Pancreas (tissue), 10 donors: ENCODE measurements at regions not wholly inside any gene's neighbourhood (a gene's known extent, or its start where the extent isn't known, plus 50 kb on each side); places are given as distances from the start of the nearest gene placed in this dataset.

ENCODE experiments used
- ATAC-seq, 4 donors: fragments of 200-7000 bp; cut with Tn5 transposase; one replicate each; pipeline versions ENCODE4 v1.8.0 to v1.9.1; 2020; ENCODE audit warnings: mild to moderate bottlenecking in 4 of 4, moderate library complexity in 4 of 4
- DNase-seq, 6 donors: peaks; one replicate each; pipeline ENCODE4 v3.0.0-alpha.2; 2020
- FAIRE-seq: peaks from 2 replicates; lab custom pipeline; 2012; peaks lifted over from hg19 to GRCh38; lab: Jason Lieb, UNC
- H3K27ac ChIP-seq, 4 donors: fragments of 200-600 bp; sonication (generic); 1 replicate in 3 of 4; 2 replicates in 1 of 4; pipeline versions ENCODE4 v1.5.0 to v1.8.0; 2020
- H3K27me3 ChIP-seq, 4 donors: fragments of 200-600 bp; one replicate each; pipeline ENCODE4 v1.8.0; 2021
- H3K36me3 ChIP-seq, 3 donors: fragments of 200-600 bp; sonication (generic) in 1 of 3; one replicate each; pipeline versions ENCODE4 v1.5.0 to v1.8.0; 2020 to 2021
- H3K4me1 ChIP-seq, 3 donors: fragments of 200-600 bp; one replicate each; pipeline ENCODE4 v1.8.0; 2021
- H3K4me3 ChIP-seq, 4 donors: fragments of 200-600 bp; sonication (generic) in 2 of 4; one replicate each; pipeline versions ENCODE4 v1.5.0 to v1.8.0; 2020 to 2021
- H3K9me3 ChIP-seq, 4 donors: fragments of 200-600 bp; one replicate each; pipeline ENCODE4 v1.8.0; 2021
- CTCF ChIP-seq, 4 donors: fragments of 200-600 bp; sonication (generic) in 3 of 4; IDR thresholded peaks; one replicate each; pipeline versions ENCODE4 v1.5.0 to v1.8.0; 2021; ENCODE audit warnings: antibody characterized with exemption in 4 of 4
- WGBS, 2 donors: extraction: QIAGEN DNeasy Blood & Tissue Kit; methylation state at CpG; one replicate each; pipeline ENCODE4 v1.1.7; 2013; 5-methylcytosine and 5-hydroxymethylcytosine counted together
- intact Hi-C, 3 donors: fragments of 100-400 bp; cut with DNase I; formaldehyde crosslinking; loops; one replicate each; pipeline versions ENCODE4 v1.11.1 to v1.14.2; 2022
- donor health status: healthy with polysubstance abuse.
- donor health status: DM: no; HTN: no; CAD: no; lungs with moderate emphysema.
- donor health status: DM: no; HTN: no; CAD: no.
- donor health status: control.
- donor health status: control.
- donor health status: Bipolar disorder and iron deficiency.
- donor health status: DM: yes; HTN: yes; CAD: no.
- donor health status: DM: no; HTN: no; CAD: no.
- donor health status: DM: no; HTN: no; CAD: no.
- donor health status: DM: yes; HTN: yes; CAD: no.

GRCh38 chr1:67534627-67535065 is 104.4 kb upstream of the SERBP1 start:
- Histone ChIP-seq H3K9me3 (no peaks in the 10 kb centered on the region), H3K4me1 (peaks cover 0 to 8% (median 0%) of the 10 kb centered on the region in 3 donors), H3K4me3 (no peak overlapping the region), H3K27ac (no peak overlapping the region), H3K36me3 (no peaks in the 10 kb centered on the region), H3K27me3 (no peaks in the 10 kb centered on the region)
- intact Hi-C loops = loop anchor here in 2 of 3 donors (10.0 kb wide), 2 partner anchors 220 to 230 kb away; no protein-coding TSS in a partner anchor
- WGBS, 2 donors = 63 to 73% methylated on average over 2 of the region's 2 CpGs
- TF ChIP-seq CTCF (IDR thresholded peaks at IDR 0.05) = no peak
- no peak for FAIRE-seq
- DNase-seq = no peak
- peak in 1 of 4 donors; percentile 32 for ATAC-seq

- WGBS, 2 donors = 1 to 4% methylated on average over 5 of the region's 5 CpGs
- DNase-seq (peak; percentile 60 to 87 (median 83)), FAIRE-seq (no peak), ATAC-seq (peak; percentile 78 to 89 (median 84))
- Histone ChIP-seq H3K4me1 (peaks cover 1 to 10% (median 5%) of the 10 kb centered on the region in 3 donors), H3K27ac (no peak overlapping the region), H3K9me3 (no peaks in the 10 kb centered on the region), H3K27me3 (no peaks in the 10 kb centered on the region), H3K36me3 (no peaks in the 10 kb centered on the region), H3K4me3 (no peak overlapping the region)
- peak; percentile 79 to 90 (median 86) for TF ChIP-seq CTCF (IDR thresholded peaks at IDR 0.05)
- intact Hi-C loops = loop anchor here in 2 of 3 donors (10.0 kb wide), 2 partner anchors 219 to 229 kb away; no protein-coding TSS in a partner anchor
These were observed 105.3 kb upstream of the SERBP1 start for GRCh38 chr1:67535474-67535873.

- ATAC-seq (no peak), DNase-seq (no peak), FAIRE-seq (no peak)
- Histone ChIP-seq H3K4me1 (peaks cover 5 to 15% (median 6%) of the 10 kb centered on the region in 3 donors), H3K4me3 (no peak overlapping the region), H3K27me3 (no peaks in the 10 kb centered on the region), H3K27ac (no peak overlapping the region), H3K9me3 (no peaks in the 10 kb centered on the region), H3K36me3 (no peaks in the 10 kb centered on the region)
- WGBS, 2 donors = 84 to 85% methylated on average over 9 of the region's 9 CpGs
- no peak for TF ChIP-seq CTCF (IDR thresholded peaks at IDR 0.05)
- intact Hi-C loops = loop anchor here in 2 of 3 donors (10.0 kb wide), 2 partner anchors 218 to 228 kb away; no protein-coding TSS in a partner anchor
These were observed 106.9 kb upstream of the SERBP1 start for GRCh38 chr1:67536957-67537666.

GRCh38 chr1:67537667-67538018 is 107.4 kb upstream of the SERBP1 start:
- 87 to 97% methylated on average over 6 of the region's 6 CpGs for WGBS, 2 donors
- H3K4me1 ChIP-seq = peaks cover 5 to 14% (median 6%) of the 10 kb centered on the region in 3 donors
- H3K9me3 ChIP-seq = no peaks in the 10 kb centered on the region
- ATAC-seq (no peak), DNase-seq (no peak), FAIRE-seq (no peak)
- no peaks in the 10 kb centered on the region for H3K36me3 ChIP-seq
- H3K27ac ChIP-seq = no peak overlapping the region
- intact Hi-C loops = loop anchor here in 2 of 3 donors (10.0 kb wide), 2 partner anchors 217 to 227 kb away; no protein-coding TSS in a partner anchor
- H3K4me3 ChIP-seq = no peak overlapping the region
- no peaks in the 10 kb centered on the region for H3K27me3 ChIP-seq
- no peak for TF ChIP-seq CTCF (IDR thresholded peaks at IDR 0.05)
